ENCODE measurements at regions not wholly inside any gene's neighbourhood (a gene's known extent, or its start where the extent isn't known, plus 50 kb on each side); places are given as distances from the start of the nearest gene placed in this dataset.

DNA sequence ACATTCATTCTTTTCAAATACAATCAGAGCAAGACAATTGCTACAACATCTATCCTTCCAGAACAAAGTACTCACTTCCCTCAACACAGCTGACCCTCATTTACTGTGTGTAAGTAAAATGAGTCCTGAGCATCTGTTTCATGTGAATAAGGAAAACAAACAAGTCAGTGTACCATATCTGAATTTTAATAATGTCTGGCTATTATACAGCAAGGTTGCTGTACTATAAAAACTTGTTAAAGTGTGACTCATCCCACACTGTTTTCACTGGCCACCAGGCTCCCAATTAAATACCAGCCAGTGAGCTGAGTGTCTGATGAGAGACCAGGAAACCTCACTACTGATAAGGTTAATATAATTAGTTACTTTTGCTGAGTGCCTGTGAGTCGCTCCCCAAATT, 339.8 kb downstream of the AGTPBP1 start (continued):
- TF ChIP-seq, protein P1, sequence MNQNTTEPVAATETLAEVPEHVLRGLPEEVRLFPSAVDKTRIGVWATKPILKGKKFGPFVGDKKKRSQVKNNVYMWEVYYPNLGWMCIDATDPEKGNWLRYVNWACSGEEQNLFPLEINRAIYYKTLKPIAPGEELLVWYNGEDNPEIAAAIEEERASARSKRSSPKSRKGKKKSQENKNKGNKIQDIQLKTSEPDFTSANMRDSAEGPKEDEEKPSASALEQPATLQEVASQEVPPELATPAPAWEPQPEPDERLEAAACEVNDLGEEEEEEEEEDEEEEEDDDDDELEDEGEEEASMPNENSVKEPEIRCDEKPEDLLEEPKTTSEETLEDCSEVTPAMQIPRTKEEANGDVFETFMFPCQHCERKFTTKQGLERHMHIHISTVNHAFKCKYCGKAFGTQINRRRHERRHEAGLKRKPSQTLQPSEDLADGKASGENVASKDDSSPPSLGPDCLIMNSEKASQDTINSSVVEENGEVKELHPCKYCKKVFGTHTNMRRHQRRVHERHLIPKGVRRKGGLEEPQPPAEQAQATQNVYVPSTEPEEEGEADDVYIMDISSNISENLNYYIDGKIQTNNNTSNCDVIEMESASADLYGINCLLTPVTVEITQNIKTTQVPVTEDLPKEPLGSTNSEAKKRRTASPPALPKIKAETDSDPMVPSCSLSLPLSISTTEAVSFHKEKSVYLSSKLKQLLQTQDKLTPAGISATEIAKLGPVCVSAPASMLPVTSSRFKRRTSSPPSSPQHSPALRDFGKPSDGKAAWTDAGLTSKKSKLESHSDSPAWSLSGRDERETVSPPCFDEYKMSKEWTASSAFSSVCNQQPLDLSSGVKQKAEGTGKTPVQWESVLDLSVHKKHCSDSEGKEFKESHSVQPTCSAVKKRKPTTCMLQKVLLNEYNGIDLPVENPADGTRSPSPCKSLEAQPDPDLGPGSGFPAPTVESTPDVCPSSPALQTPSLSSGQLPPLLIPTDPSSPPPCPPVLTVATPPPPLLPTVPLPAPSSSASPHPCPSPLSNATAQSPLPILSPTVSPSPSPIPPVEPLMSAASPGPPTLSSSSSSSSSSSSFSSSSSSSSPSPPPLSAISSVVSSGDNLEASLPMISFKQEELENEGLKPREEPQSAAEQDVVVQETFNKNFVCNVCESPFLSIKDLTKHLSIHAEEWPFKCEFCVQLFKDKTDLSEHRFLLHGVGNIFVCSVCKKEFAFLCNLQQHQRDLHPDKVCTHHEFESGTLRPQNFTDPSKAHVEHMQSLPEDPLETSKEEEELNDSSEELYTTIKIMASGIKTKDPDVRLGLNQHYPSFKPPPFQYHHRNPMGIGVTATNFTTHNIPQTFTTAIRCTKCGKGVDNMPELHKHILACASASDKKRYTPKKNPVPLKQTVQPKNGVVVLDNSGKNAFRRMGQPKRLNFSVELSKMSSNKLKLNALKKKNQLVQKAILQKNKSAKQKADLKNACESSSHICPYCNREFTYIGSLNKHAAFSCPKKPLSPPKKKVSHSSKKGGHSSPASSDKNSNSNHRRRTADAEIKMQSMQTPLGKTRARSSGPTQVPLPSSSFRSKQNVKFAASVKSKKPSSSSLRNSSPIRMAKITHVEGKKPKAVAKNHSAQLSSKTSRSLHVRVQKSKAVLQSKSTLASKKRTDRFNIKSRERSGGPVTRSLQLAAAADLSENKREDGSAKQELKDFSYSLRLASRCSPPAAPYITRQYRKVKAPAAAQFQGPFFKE (tag by site-specific recombination; IDR thresholded peaks at IDR 0.05; ENCODE audit: borderline replicate concordance), result no peak
- no peak for TF ChIP-seq ZSCAN16 (tag by site-specific recombination; IDR thresholded peaks at IDR 0.05)
- TF ChIP-seq, protein P2, sequence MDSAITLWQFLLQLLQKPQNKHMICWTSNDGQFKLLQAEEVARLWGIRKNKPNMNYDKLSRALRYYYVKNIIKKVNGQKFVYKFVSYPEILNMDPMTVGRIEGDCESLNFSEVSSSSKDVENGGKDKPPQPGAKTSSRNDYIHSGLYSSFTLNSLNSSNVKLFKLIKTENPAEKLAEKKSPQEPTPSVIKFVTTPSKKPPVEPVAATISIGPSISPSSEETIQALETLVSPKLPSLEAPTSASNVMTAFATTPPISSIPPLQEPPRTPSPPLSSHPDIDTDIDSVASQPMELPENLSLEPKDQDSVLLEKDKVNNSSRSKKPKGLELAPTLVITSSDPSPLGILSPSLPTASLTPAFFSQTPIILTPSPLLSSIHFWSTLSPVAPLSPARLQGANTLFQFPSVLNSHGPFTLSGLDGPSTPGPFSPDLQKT (IDR thresholded peaks at IDR 0.05; ENCODE audit: borderline replicate concordance, low read depth, low read length), result no peak
- TF ChIP-seq ZNF776 (tag by site-specific recombination; IDR thresholded peaks at IDR 0.05; ENCODE audit: borderline replicate concordance), result no peak
- no peak for TF ChIP-seq ZNF354C (tag by site-specific recombination; IDR thresholded peaks at IDR 0.05; ENCODE audit: borderline replicate concordance, low read depth)
- no peak for TF ChIP-seq ZNF610 (tag by site-specific recombination; IDR thresholded peaks at IDR 0.05; ENCODE audit: borderline replicate concordance)
- TF ChIP-seq KLF10 (tag by site-specific recombination; IDR thresholded peaks at IDR 0.05), result peak; percentile 75
- no peak for TF ChIP-seq ZNF350 (tag by site-specific recombination; IDR thresholded peaks at IDR 0.05)
- TF ChIP-seq ZNF202 (tag by site-specific recombination; IDR thresholded peaks at IDR 0.05; ENCODE audit: borderline replicate concordance), result no peak
- no peak for TF ChIP-seq ZNF670 (tag by site-specific recombination; IDR thresholded peaks at IDR 0.05; ENCODE audit: low read depth)
- TF ChIP-seq SCRT1 (tag by site-specific recombination; IDR thresholded peaks at IDR 0.05; ENCODE audit: borderline replicate concordance), result no peak
- TF ChIP-seq ZNF555 (tag by site-specific recombination; conservative IDR thresholded peaks at IDR 0.05), result no peak
- TF ChIP-seq ZNF510 (tag by site-specific recombination; IDR thresholded peaks at IDR 0.05; ENCODE audit: insufficient replicate concordance), result no peak
- TF ChIP-seq, protein P3, sequence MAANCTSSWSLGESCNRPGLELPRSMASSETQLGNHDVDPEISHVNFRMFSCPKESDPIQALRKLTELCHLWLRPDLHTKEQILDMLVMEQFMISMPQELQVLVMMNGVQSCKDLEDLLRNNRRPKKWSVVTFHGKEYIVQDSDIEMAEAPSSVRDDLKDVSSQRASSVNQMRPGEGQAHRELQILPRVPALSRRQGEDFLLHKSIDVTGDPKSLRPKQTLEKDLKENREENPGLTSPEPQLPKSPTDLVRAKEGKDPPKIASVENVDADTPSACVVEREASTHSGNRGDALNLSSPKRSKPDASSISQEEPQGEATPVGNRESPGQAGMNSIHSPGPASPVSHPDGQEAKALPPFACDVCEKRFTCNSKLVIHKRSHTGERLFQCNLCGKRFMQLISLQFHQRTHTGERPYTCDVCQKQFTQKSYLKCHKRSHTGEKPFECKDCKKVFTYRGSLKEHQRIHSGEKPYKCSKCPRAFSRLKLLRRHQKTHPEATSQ (tag by site-specific recombination; IDR thresholded peaks at IDR 0.05), result no peak
- no peak for TF ChIP-seq ZNF747 (tag by site-specific recombination; IDR thresholded peaks at IDR 0.05)
- TF ChIP-seq ZNF211 (tag by site-specific recombination; IDR thresholded peaks at IDR 0.05; ENCODE audit: low read depth), result no peak
- no peak for TF ChIP-seq KLF8 (tag by site-specific recombination; IDR thresholded peaks at IDR 0.05)
- peak; percentile 0 for TF ChIP-seq ZNF529 (tag by site-specific recombination; IDR thresholded peaks at IDR 0.05; ENCODE audit: insufficient replicate concordance)
- TF ChIP-seq ZNF658 (tag by site-specific recombination; IDR thresholded peaks at IDR 0.05), result no peak
- TF ChIP-seq, protein P4, sequence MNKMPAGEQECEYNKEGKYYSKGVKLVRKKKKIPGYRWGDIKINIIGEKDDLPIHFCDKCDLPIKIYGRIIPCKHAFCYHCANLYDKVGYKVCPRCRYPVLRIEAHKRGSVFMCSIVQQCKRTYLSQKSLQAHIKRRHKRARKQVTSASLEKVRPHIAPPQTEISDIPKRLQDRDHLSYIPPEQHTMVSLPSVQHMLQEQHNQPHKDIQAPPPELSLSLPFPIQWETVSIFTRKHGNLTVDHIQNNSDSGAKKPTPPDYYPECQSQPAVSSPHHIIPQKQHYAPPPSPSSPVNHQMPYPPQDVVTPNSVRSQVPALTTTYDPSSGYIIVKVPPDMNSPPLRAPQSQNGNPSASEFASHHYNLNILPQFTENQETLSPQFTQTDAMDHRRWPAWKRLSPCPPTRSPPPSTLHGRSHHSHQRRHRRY (tag by site-specific recombination; IDR thresholded peaks at IDR 0.05), result no peak
- TF ChIP-seq ZNF701 (tag by site-specific recombination; IDR thresholded peaks at IDR 0.05), result no peak
- no peak for TF ChIP-seq PRDM1 (tag by site-specific recombination; IDR thresholded peaks at IDR 0.05)
- no peak for TF ChIP-seq ZNF560 (tag by site-specific recombination; IDR thresholded peaks at IDR 0.05; ENCODE audit: borderline replicate concordance)
- peak; percentile 58; the same call in 1 of the 2 replicates for TF ChIP-seq IKZF3 (tag by site-specific recombination; IDR thresholded peaks at IDR 0.05)
- TF ChIP-seq, protein P5, sequence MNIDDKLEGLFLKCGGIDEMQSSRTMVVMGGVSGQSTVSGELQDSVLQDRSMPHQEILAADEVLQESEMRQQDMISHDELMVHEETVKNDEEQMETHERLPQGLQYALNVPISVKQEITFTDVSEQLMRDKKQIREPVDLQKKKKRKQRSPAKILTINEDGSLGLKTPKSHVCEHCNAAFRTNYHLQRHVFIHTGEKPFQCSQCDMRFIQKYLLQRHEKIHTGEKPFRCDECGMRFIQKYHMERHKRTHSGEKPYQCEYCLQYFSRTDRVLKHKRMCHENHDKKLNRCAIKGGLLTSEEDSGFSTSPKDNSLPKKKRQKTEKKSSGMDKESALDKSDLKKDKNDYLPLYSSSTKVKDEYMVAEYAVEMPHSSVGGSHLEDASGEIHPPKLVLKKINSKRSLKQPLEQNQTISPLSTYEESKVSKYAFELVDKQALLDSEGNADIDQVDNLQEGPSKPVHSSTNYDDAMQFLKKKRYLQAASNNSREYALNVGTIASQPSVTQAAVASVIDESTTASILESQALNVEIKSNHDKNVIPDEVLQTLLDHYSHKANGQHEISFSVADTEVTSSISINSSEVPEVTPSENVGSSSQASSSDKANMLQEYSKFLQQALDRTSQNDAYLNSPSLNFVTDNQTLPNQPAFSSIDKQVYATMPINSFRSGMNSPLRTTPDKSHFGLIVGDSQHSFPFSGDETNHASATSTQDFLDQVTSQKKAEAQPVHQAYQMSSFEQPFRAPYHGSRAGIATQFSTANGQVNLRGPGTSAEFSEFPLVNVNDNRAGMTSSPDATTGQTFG (tag by site-specific recombination; IDR thresholded peaks at IDR 0.05; ENCODE audit: borderline replicate concordance), result no peak
